ENCODE measurements at regions not wholly inside any gene's neighbourhood (a gene's known extent, or its start where the extent isn't known, plus 50 kb on each side); places are given as distances from the start of the nearest gene placed in this dataset.
"Not testable (repeated sequence)": the region's sequence is repeated elsewhere in the genome, so short reads cannot be mapped to it uniquely, and the experiment has no call there.

- DNase-seq (ENCODE audit: low read depth): no peak
Measured at GRCh38 chr5:1731091-1731639, 68.5 kb downstream of the MRPL36 start.

- DNase-seq (ENCODE audit: low read depth): no peak
Measured at GRCh38 chr5:1730487-1730847, 69.2 kb downstream of the MRPL36 start.

- no peak for DNase-seq (ENCODE audit: low read depth)
Measured at GRCh38 chr5:1729641-1730486, 69.8 kb downstream of the MRPL36 start.

- no peak for DNase-seq (ENCODE audit: low read depth)
Measured at GRCh38 chr5:1728846-1729245, 70.8 kb downstream of the MRPL36 start.

- DNase-seq (ENCODE audit: low read depth): no peak
Measured at GRCh38 chr5:1727571-1727970, 72.1 kb downstream of the MRPL36 start.

- no peak for DNase-seq (ENCODE audit: low read depth)
Measured at GRCh38 chr5:1726956-1727355, 72.7 kb downstream of the MRPL36 start.

GRCh38 chr5:1726469-1726865, 73.2 kb downstream of the MRPL36 start:
- no peak for DNase-seq (ENCODE audit: low read depth)

- no peak for DNase-seq (ENCODE audit: low read depth)
Measured at GRCh38 chr5:1725641-1726468, 73.8 kb downstream of the MRPL36 start.

- no peak for DNase-seq (ENCODE audit: low read depth)
Measured at GRCh38 chr5:1724822-1725602, 74.6 kb downstream of the MRPL36 start.

GRCh38 chr5:1723957-1724821, 75.4 kb downstream of the MRPL36 start:
- no peak for DNase-seq (ENCODE audit: low read depth)

- DNase-seq (ENCODE audit: low read depth): no peak
Measured at GRCh38 chr5:1723476-1723875, 76.2 kb downstream of the MRPL36 start.

GRCh38 chr5:1722877-1723276, 76.8 kb downstream of the MRPL36 start:
- DNase-seq (ENCODE audit: low read depth): no peak

- DNase-seq (ENCODE audit: low read depth): no peak
Measured at GRCh38 chr5:1720396-1721110, 79.1 kb downstream of the MRPL36 start.

GRCh38 chr5:1719860-1720259, 79.8 kb downstream of the MRPL36 start:
- DNase-seq (ENCODE audit: low read depth): no peak

- DNase-seq (ENCODE audit: low read depth): no peak
Measured at GRCh38 chr5:1718669-1719068, 81.0 kb downstream of the MRPL36 start.

GRCh38 chr5:1710091-1710490, 89.5 kb downstream of the MRPL36 start:
- DNase-seq (ENCODE audit: low read depth): not testable (repeated sequence)

- no peak for DNase-seq (ENCODE audit: low read depth)
Measured at GRCh38 chr5:1709171-1709803, 90.3 kb downstream of the MRPL36 start.

- no peak for DNase-seq (ENCODE audit: low read depth)
Measured at GRCh38 chr5:1708592-1709141, 91.0 kb downstream of the MRPL36 start.

- DNase-seq (ENCODE audit: low read depth): no peak
Measured at GRCh38 chr5:1707467-1707866, 92.2 kb downstream of the MRPL36 start.
